Fibroblast of lung (primary cell): ENCODE measurements at regions not wholly inside any gene's neighbourhood (a gene's known extent, or its start where the extent isn't known, plus 50 kb on each side); places are given as distances from the start of the nearest gene placed in this dataset.

Experiments used
- DNase-seq, 2 donors: peaks; one replicate each; pipeline versions ENCODE4 v3.0.0 to v3.0.0-alpha.2; 2010; ENCODE audit warnings: low read depth in 2 of 2
- H2AFZ ChIP-seq: 2 replicates; pipeline ENCODE4 v1.5.1; 2012; ENCODE audit warnings: low read length, control low read depth, inconsistent platforms
- H3K27ac ChIP-seq: 2 replicates; pipeline ENCODE4 v1.5.1; 2011; ENCODE audit warnings: low read length, control low read depth; ENCODE audit not compliant: insufficient read depth
- H3K27me3 ChIP-seq: 2 replicates; pipeline ENCODE4 v1.5.1; 2011; ENCODE audit warnings: mild to moderate bottlenecking, low read length; ENCODE audit not compliant: control insufficient read depth, insufficient read depth
- H3K36me3 ChIP-seq: 2 replicates; pipeline ENCODE4 v1.5.1; 2011; ENCODE audit warnings: low read length; ENCODE audit not compliant: control insufficient read depth, insufficient read depth
- H3K4me1 ChIP-seq: 2 replicates; pipeline ENCODE4 v1.5.1; 2011; ENCODE audit warnings: low read length; ENCODE audit not compliant: control insufficient read depth, insufficient read depth; ENCODE audit errors: extremely low read depth
- H3K4me2 ChIP-seq: 2 replicates; pipeline ENCODE4 v1.5.1; 2011; ENCODE audit warnings: low read length, control low read depth; ENCODE audit not compliant: insufficient read depth; ENCODE audit errors: extremely low read depth
- H3K4me3 ChIP-seq, 4 experiments: fragments of 200-600 bp in 1 of 4; sonication (generic) in 1 of 4; replicated peaks in 1 of 4; 2 replicates each; pipeline ENCODE4 v1.5.1; 2011 to 2016; ENCODE audit warnings: low read length in 4 of 4, low read depth in 3 of 4, mild to moderate bottlenecking in 3 of 4, control low read depth in 2 of 4, inconsistent platforms in 1 of 4, mixed read lengths in 1 of 4; ENCODE audit not compliant: insufficient read depth in 1 of 4; ENCODE audit errors: control extremely low read depth in 1 of 4
- H3K79me2 ChIP-seq: 2 replicates; pipeline ENCODE4 v1.5.1; 2012; ENCODE audit warnings: mild to moderate bottlenecking, low read length, inconsistent platforms; ENCODE audit not compliant: control insufficient read depth, insufficient read depth
- H3K9ac ChIP-seq: 2 replicates; pipeline ENCODE4 v1.5.1; 2011; ENCODE audit warnings: mild to moderate bottlenecking, low read length, control low read depth; ENCODE audit not compliant: insufficient read depth
- H3K9me3 ChIP-seq: 2 replicates; pipeline ENCODE4 v1.5.1; 2012; ENCODE audit warnings: low read depth, low read length; ENCODE audit not compliant: control insufficient read depth, insufficient read depth
- H4K20me1 ChIP-seq: 2 replicates; pipeline ENCODE4 v1.5.1; 2011; ENCODE audit warnings: low read length; ENCODE audit not compliant: control insufficient read depth, insufficient read depth; ENCODE audit errors: extremely low read depth
- EZH2 ChIP-seq: IDR thresholded peaks from 2 replicates; pipeline ENCODE4 v1.5.1; 2012; ENCODE audit warnings: low read length, control low read depth, mild to moderate bottlenecking; ENCODE audit errors: missing control alignments
- TF ChIP-seq, protein P1 (sequence below), 2 donors: IDR thresholded peaks in 1 of 2; conservative IDR thresholded peaks in 1 of 2; 1 replicate in 1 of 2; 2 replicates in 1 of 2; pipeline ENCODE4 v1.5.1; 2011 to 2012; ENCODE audit warnings: low read length in 2 of 2, control low read depth in 1 of 2, inconsistent platforms in 1 of 2, low read depth in 1 of 2, mild to moderate bottlenecking in 1 of 2

GRCh38 chr6:169843110-169843509 is 91.7 kb downstream of the ERMARD start:
- no peaks in the 10 kb centered on the region for H3K79me2 ChIP-seq
- no peaks in the 10 kb centered on the region for H3K4me1 ChIP-seq
- no peak overlapping the region for H3K9ac ChIP-seq
- no peaks in the 10 kb centered on the region for H3K36me3 ChIP-seq
- no peaks in the 10 kb centered on the region for H3K27me3 ChIP-seq
- H4K20me1 ChIP-seq: no peaks in the 10 kb centered on the region
- H3K4me2 ChIP-seq: no peak overlapping the region
- TF ChIP-seq, protein P1, sequence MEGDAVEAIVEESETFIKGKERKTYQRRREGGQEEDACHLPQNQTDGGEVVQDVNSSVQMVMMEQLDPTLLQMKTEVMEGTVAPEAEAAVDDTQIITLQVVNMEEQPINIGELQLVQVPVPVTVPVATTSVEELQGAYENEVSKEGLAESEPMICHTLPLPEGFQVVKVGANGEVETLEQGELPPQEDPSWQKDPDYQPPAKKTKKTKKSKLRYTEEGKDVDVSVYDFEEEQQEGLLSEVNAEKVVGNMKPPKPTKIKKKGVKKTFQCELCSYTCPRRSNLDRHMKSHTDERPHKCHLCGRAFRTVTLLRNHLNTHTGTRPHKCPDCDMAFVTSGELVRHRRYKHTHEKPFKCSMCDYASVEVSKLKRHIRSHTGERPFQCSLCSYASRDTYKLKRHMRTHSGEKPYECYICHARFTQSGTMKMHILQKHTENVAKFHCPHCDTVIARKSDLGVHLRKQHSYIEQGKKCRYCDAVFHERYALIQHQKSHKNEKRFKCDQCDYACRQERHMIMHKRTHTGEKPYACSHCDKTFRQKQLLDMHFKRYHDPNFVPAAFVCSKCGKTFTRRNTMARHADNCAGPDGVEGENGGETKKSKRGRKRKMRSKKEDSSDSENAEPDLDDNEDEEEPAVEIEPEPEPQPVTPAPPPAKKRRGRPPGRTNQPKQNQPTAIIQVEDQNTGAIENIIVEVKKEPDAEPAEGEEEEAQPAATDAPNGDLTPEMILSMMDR (conservative IDR thresholded peaks at IDR 0.05 in 1 of 2, IDR thresholded peaks at IDR 0.05 in 1 of 2; ENCODE audit: low read depth in 1 of 2, low read length in 2 of 2): no peak
- no peak for TF ChIP-seq EZH2
- no peak overlapping the region for H3K27ac ChIP-seq
- H3K9me3 ChIP-seq: no peaks in the 10 kb centered on the region
- H3K4me3 ChIP-seq: no peak overlapping the region
- DNase-seq: no peak
- H2AFZ ChIP-seq: no peak overlapping the region

- DNase-seq: no peak
- Histone ChIP-seq H3K9ac (no peak overlapping the region), H3K4me2 (no peak overlapping the region)
These were observed 90.6 kb downstream of the ERMARD start for GRCh38 chr6:169841907-169842606.

DNA sequence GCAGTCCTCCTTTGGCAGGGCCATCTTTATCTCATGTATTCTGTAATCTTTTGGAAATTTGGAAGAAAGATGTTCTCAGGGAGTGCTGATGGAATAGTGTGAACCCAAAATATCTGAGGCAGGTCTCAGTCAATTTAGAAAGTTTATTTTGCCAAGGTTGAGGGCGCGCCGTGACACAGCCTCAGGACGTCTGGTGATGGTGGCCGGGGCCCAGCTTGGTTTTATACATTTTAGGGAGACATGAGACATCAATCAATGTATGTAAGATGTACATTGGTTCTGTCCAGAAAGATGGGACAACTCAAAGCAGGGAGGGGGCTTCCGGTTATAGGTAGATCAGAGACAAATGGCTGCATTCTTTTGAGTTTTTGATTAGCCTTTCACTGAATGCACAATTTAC is 89.8 kb downstream of the ERMARD start:
- Histone ChIP-seq H3K79me2 (no peaks in the 10 kb centered on the region), H3K4me1 (no peaks in the 10 kb centered on the region), H3K9ac (no peak overlapping the region), H3K27ac (no peak overlapping the region), H3K4me2 (no peak overlapping the region), H3K27me3 (no peaks in the 10 kb centered on the region), H2AFZ (no peak overlapping the region), H3K4me3 (no peak overlapping the region), H3K36me3 (no peaks in the 10 kb centered on the region), H4K20me1 (no peaks in the 10 kb centered on the region), H3K9me3 (no peaks in the 10 kb centered on the region)
- TF ChIP-seq, protein P1 (conservative IDR thresholded peaks at IDR 0.05 in 1 of 2, IDR thresholded peaks at IDR 0.05 in 1 of 2; ENCODE audit: low read depth in 1 of 2, low read length in 2 of 2): no peak
- TF ChIP-seq EZH2: no peak
- DNase-seq: no peak

More at GRCh38 chr6:169841907-169842606, 90.6 kb downstream of the ERMARD start:
- Histone ChIP-seq H3K36me3 (no peaks in the 10 kb centered on the region), H3K27me3 (no peaks in the 10 kb centered on the region), H3K9me3 (no peaks in the 10 kb centered on the region), H4K20me1 (no peaks in the 10 kb centered on the region), H2AFZ (no peak overlapping the region), H3K4me3 (no peak overlapping the region), H3K4me1 (no peaks in the 10 kb centered on the region), H3K79me2 (no peaks in the 10 kb centered on the region), H3K27ac (no peak overlapping the region)
- TF ChIP-seq, protein P1 (conservative IDR thresholded peaks at IDR 0.05 in 1 of 2, IDR thresholded peaks at IDR 0.05 in 1 of 2; ENCODE audit: low read depth in 1 of 2, low read length in 2 of 2): no peak
- no peak for TF ChIP-seq EZH2
